ENCODE measurements at regions not wholly inside any gene's neighbourhood (a gene's known extent, or its start where the extent isn't known, plus 50 kb on each side); places are given as distances from the start of the nearest gene placed in this dataset.

DNA sequence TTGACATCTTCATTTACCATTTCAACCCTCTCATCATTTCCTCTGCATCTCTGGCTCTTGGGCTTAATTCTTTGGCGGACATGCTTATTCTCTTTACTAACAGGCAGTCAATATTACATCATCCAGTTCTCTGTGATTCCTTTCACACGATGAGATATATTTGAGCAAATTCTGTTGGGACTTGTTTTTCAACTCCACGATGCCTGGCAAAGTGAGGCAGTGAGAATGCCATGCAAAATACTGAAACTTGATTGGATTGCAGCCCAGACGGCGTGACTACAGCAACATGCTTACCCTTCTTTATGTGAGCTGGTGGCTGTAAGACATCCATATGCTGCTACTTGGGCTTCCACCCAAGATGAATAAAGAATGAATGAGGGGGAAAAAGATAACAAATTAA, 101.7 kb upstream of the SPACA1 start:
- TF ChIP-seq, protein P1, sequence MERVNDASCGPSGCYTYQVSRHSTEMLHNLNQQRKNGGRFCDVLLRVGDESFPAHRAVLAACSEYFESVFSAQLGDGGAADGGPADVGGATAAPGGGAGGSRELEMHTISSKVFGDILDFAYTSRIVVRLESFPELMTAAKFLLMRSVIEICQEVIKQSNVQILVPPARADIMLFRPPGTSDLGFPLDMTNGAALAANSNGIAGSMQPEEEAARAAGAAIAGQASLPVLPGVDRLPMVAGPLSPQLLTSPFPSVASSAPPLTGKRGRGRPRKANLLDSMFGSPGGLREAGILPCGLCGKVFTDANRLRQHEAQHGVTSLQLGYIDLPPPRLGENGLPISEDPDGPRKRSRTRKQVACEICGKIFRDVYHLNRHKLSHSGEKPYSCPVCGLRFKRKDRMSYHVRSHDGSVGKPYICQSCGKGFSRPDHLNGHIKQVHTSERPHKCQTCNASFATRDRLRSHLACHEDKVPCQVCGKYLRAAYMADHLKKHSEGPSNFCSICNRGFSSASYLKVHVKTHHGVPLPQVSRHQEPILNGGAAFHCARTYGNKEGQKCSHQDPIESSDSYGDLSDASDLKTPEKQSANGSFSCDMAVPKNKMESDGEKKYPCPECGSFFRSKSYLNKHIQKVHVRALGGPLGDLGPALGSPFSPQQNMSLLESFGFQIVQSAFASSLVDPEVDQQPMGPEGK (CRISPR knock-in tag; IDR thresholded peaks at IDR 0.05; ENCODE audit: borderline replicate concordance), result no peak
- TF ChIP-seq OSR1 (CRISPR knock-in tag; IDR thresholded peaks at IDR 0.05), result no peak
- TF ChIP-seq TCF4 (CRISPR knock-in tag; IDR thresholded peaks at IDR 0.05; ENCODE audit: borderline replicate concordance), result no peak
- TF ChIP-seq, protein P2, sequence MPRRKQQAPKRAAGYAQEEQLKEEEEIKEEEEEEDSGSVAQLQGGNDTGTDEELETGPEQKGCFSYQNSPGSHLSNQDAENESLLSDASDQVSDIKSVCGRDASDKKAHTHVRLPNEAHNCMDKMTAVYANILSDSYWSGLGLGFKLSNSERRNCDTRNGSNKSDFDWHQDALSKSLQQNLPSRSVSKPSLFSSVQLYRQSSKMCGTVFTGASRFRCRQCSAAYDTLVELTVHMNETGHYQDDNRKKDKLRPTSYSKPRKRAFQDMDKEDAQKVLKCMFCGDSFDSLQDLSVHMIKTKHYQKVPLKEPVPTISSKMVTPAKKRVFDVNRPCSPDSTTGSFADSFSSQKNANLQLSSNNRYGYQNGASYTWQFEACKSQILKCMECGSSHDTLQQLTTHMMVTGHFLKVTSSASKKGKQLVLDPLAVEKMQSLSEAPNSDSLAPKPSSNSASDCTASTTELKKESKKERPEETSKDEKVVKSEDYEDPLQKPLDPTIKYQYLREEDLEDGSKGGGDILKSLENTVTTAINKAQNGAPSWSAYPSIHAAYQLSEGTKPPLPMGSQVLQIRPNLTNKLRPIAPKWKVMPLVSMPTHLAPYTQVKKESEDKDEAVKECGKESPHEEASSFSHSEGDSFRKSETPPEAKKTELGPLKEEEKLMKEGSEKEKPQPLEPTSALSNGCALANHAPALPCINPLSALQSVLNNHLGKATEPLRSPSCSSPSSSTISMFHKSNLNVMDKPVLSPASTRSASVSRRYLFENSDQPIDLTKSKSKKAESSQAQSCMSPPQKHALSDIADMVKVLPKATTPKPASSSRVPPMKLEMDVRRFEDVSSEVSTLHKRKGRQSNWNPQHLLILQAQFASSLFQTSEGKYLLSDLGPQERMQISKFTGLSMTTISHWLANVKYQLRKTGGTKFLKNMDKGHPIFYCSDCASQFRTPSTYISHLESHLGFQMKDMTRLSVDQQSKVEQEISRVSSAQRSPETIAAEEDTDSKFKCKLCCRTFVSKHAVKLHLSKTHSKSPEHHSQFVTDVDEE (CRISPR knock-in tag; IDR thresholded peaks at IDR 0.05), result no peak
- TF ChIP-seq TOX (CRISPR knock-in tag; IDR thresholded peaks at IDR 0.05; ENCODE audit: borderline replicate concordance), result no peak
- TF ChIP-seq GLIS3 (CRISPR knock-in tag; IDR thresholded peaks at IDR 0.05), result no peak
- TF ChIP-seq ZFP3 (CRISPR knock-in tag; IDR thresholded peaks at IDR 0.05), result no peak
- no peak for TF ChIP-seq SNAI2 (CRISPR knock-in tag; IDR thresholded peaks at IDR 0.05)
- TF ChIP-seq, protein P3, sequence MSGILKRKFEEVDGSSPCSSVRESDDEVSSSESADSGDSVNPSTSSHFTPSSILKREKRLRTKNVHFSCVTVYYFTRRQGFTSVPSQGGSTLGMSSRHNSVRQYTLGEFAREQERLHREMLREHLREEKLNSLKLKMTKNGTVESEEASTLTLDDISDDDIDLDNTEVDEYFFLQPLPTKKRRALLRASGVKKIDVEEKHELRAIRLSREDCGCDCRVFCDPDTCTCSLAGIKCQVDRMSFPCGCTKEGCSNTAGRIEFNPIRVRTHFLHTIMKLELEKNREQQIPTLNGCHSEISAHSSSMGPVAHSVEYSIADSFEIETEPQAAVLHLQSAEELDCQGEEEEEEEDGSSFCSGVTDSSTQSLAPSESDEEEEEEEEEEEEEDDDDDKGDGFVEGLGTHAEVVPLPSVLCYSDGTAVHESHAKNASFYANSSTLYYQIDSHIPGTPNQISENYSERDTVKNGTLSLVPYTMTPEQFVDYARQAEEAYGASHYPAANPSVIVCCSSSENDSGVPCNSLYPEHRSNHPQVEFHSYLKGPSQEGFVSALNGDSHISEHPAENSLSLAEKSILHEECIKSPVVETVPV (CRISPR knock-in tag; IDR thresholded peaks at IDR 0.05), result no peak
